ENCODE measurements at regions not wholly inside any gene's neighbourhood (a gene's known extent, or its start where the extent isn't known, plus 50 kb on each side); places are given as distances from the start of the nearest gene placed in this dataset.

GRCh38 chr2:224181534-224182155, 142.6 kb upstream of the SERPINE2 start:
- Histone ChIP-seq H3K27ac (ENCODE audit: insufficient read depth, low read depth, low read length) (no peak overlapping the region), H3K4me2 (ENCODE audit: insufficient read depth, low read length) (no peak overlapping the region), H3K4me3 (replicated peaks in 1 of 3; ENCODE audit: insufficient read depth in 1 of 3, low read depth in 1 of 3, low read length in 3 of 3) (no peak overlapping the region), H3K9me3 (replicated peaks; ENCODE audit: control insufficient read depth, insufficient read depth, low read length) (no peaks in the 10 kb centered on the region), H3K9ac (replicated peaks; ENCODE audit: extremely low read depth, insufficient read depth, low read length) (no peak overlapping the region), H4K20me1 (replicated peaks; ENCODE audit: control insufficient read depth, extremely low read depth, insufficient read depth, low read length) (no peaks in the 10 kb centered on the region), H3K4me1 (ENCODE audit: control insufficient read depth, extremely low read depth, insufficient read depth, low read length) (no peaks in the 10 kb centered on the region), H3K79me2 (ENCODE audit: control insufficient read depth, insufficient read depth, low read length) (no peaks in the 10 kb centered on the region), H3K27me3 (ENCODE audit: control insufficient read depth in 2 of 2, insufficient read depth in 2 of 2, low read length in 2 of 2) (no peaks in the 10 kb centered on the region), H2AFZ (ENCODE audit: low read depth, low read length) (no peak overlapping the region), H3K9me1 (replicated peaks; ENCODE audit: control insufficient read depth, extremely low read depth, insufficient read depth, low read length) (no peaks in the 10 kb centered on the region), H3K36me3 (ENCODE audit: control insufficient read depth in 2 of 2, extremely low read depth in 1 of 2, insufficient read depth in 2 of 2, low read length in 2 of 2) (no peaks in the 10 kb centered on the region)
- FAIRE-seq = no peak
- TF ChIP-seq, protein P1, sequence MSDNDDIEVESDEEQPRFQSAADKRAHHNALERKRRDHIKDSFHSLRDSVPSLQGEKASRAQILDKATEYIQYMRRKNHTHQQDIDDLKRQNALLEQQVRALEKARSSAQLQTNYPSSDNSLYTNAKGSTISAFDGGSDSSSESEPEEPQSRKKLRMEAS (IDR thresholded peaks at IDR 0.05; ENCODE audit: insufficient read depth, insufficient read length) = no peak
- no peak for TF ChIP-seq CTCF (IDR thresholded peaks at IDR 0.05; ENCODE audit: extremely low read depth in 1 of 2, insufficient read depth in 1 of 2, low read depth in 1 of 2, low read length in 2 of 2)
- TF ChIP-seq FOS (IDR thresholded peaks at IDR 0.05; ENCODE audit: borderline replicate concordance, insufficient read depth, low read length) = peak; percentile 16
- no peak for TF ChIP-seq EZH2 (IDR thresholded peaks at IDR 0.05; ENCODE audit: borderline replicate concordance, low read depth, low read length, severe bottlenecking)
- CTCF ChIA-PET = no interaction called here
- intact Hi-C loops (cut with micrococcal nuclease) (no loop called here), dilution Hi-C loops (cut with MboI; ENCODE audit: extremely low pct_ligation_motif_present, low sequenced_read_pairs) (no loop called here)
- POLR2A ChIA-PET = no interaction called here
- DNase-seq (ENCODE audit: low read depth, low spot score) = no peak
- no TSS peak for BruUV-seq (replicated peaks)

DNA sequence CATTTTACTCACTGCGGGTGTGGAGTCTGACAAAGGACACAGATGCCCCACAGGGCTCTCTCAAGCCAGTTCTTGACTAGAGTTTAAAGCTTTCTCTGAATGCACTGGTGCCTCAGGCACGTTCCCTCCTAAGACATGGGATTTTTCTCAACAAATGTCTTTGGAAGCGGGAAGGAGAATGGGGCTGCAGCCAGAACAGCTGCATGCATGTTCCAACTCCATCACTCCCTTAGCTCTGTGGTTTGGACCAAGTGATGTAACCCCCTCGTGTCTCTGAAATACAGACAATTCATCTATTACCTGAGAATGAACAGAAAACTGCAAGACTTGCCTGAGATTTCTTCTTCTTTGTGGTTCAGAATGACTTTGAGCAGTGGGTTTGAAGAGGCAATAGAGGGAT, 141.7 kb upstream of the SERPINE2 start:
- POLR2A ChIA-PET = no interaction called here
- Histone ChIP-seq H3K9ac (replicated peaks; ENCODE audit: extremely low read depth, insufficient read depth, low read length) (no peak overlapping the region), H3K36me3 (ENCODE audit: control insufficient read depth in 2 of 2, extremely low read depth in 1 of 2, insufficient read depth in 2 of 2, low read length in 2 of 2) (no peaks in the 10 kb centered on the region), H3K4me3 (replicated peaks in 1 of 3; ENCODE audit: insufficient read depth in 1 of 3, low read depth in 1 of 3, low read length in 3 of 3) (no peak overlapping the region), H3K27me3 (ENCODE audit: control insufficient read depth in 2 of 2, insufficient read depth in 2 of 2, low read length in 2 of 2) (no peaks in the 10 kb centered on the region), H3K9me1 (replicated peaks; ENCODE audit: control insufficient read depth, extremely low read depth, insufficient read depth, low read length) (no peaks in the 10 kb centered on the region), H3K9me3 (replicated peaks; ENCODE audit: control insufficient read depth, insufficient read depth, low read length) (no peaks in the 10 kb centered on the region), H3K27ac (ENCODE audit: insufficient read depth, low read depth, low read length) (no peak overlapping the region), H3K4me2 (ENCODE audit: insufficient read depth, low read length) (no peak overlapping the region), H2AFZ (ENCODE audit: low read depth, low read length) (no peak overlapping the region), H3K4me1 (ENCODE audit: control insufficient read depth, extremely low read depth, insufficient read depth, low read length) (peaks cover 2% of the 10 kb centered on the region), H3K79me2 (ENCODE audit: control insufficient read depth, insufficient read depth, low read length) (no peaks in the 10 kb centered on the region), H4K20me1 (replicated peaks; ENCODE audit: control insufficient read depth, extremely low read depth, insufficient read depth, low read length) (no peaks in the 10 kb centered on the region)
- TF ChIP-seq CTCF (IDR thresholded peaks at IDR 0.05; ENCODE audit: extremely low read depth in 1 of 2, insufficient read depth in 1 of 2, low read depth in 1 of 2, low read length in 2 of 2) (no peak), POLR2A (IDR thresholded peaks at IDR 0.05; ENCODE audit: low read depth, low read length) (no peak), JUN (IDR thresholded peaks at IDR 0.05; ENCODE audit: borderline replicate concordance, insufficient read depth, insufficient read length, low read depth) (no peak), EZH2 (IDR thresholded peaks at IDR 0.05; ENCODE audit: borderline replicate concordance, low read depth, low read length, severe bottlenecking) (no peak), MYC (IDR thresholded peaks at IDR 0.05; ENCODE audit: low read depth, low read length) (no peak)
- no TSS peak for BruUV-seq (replicated peaks)
- no peak for DNase-seq (ENCODE audit: low read depth, low spot score)
- dilution Hi-C loops (cut with MboI; ENCODE audit: extremely low pct_ligation_motif_present, low sequenced_read_pairs) (no loop called here), intact Hi-C loops (cut with micrococcal nuclease) (no loop called here)
- CTCF ChIA-PET = no interaction called here
- no peak for FAIRE-seq

All from endothelial cell of umbilical vein (primary cell).